Natural killer cell treated with Interleukin-12 subunit alpha and Interleukin-12 subunit beta and Interleukin-15 and Interleukin-18, amount 100 ng/mL, for 72 hours (primary cell): ENCODE measurements at regions not wholly inside any gene's neighbourhood (a gene's known extent, or its start where the extent isn't known, plus 50 kb on each side); places are given as distances from the start of the nearest gene placed in this dataset.

Source experiments
- ATAC-seq, 2 donors: fragments of 150-1000 bp; cut with Tn5 transposase in 1 of 2; sonication (Bioruptor Pico), chemical (Tn5 transposase) in 1 of 2; 2 replicates each; pipeline ENCODE4 v1.10.0; 2021
- DNase-seq: peaks from one replicate; pipeline ENCODE4 v3.0.0; 2022; ENCODE audit warnings: low spot score
- H3K27ac Mint-ChIP-seq, 2 donors: 1 replicate in 1 of 2; 2 replicates in 1 of 2; pipeline ENCODE4 v1.8.0; 2022; ENCODE audit warnings: mixed read lengths in 2 of 2, mild to moderate bottlenecking in 1 of 2, moderate library complexity in 1 of 2
- H3K27me3 Mint-ChIP-seq, 2 donors: 1 replicate in 1 of 2; 2 replicates in 1 of 2; pipeline ENCODE4 v1.8.0; 2022; ENCODE audit warnings: mixed read lengths in 2 of 2
- H3K36me3 Mint-ChIP-seq: one replicate; pipeline ENCODE4 v1.8.0; 2022; ENCODE audit warnings: mixed read lengths
- H3K4me1 Mint-ChIP-seq, 2 donors: 1 replicate in 1 of 2; 2 replicates in 1 of 2; pipeline ENCODE4 v1.8.0; 2022; ENCODE audit warnings: low read depth in 2 of 2, mixed read lengths in 2 of 2, mild to moderate bottlenecking in 1 of 2
- H3K4me3 Mint-ChIP-seq: one replicate; pipeline ENCODE4 v1.8.0; 2022; ENCODE audit warnings: mixed read lengths
- H3K9me3 Mint-ChIP-seq: 2 replicates; pipeline ENCODE4 v1.8.0; 2022; ENCODE audit warnings: mixed read lengths

DNA sequence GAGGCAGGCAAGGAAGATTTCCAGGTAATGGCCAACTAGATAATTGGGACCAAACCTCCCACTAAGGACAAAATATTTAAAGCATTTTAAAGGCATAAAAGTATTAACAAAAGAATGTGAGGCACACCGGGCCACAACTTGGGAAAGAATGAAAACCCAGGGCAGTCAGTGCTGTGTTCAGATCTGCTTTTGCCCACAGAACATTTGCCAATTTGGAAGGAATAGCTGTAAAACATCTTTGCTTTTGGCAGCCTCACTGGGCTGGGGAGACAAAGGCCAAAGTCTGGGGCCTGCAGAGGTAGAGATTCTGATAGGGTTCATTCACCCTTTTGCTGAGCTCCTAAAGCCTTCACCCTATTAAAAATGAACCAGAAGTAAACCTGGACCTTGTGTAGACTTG is 82.3 kb downstream of the SYNE3 start:
- ATAC-seq (no peak), DNase-seq (no peak)
- Mint-ChIP-seq H3K9me3 (no peaks in the 10 kb centered on the region), H3K4me1 (no peaks in the 10 kb centered on the region), H3K27ac (no peak overlapping the region), H3K27me3 (no peaks in the 10 kb centered on the region), H3K4me3 (no peak overlapping the region), H3K36me3 (peaks cover 7% of the 10 kb centered on the region)

DNA sequence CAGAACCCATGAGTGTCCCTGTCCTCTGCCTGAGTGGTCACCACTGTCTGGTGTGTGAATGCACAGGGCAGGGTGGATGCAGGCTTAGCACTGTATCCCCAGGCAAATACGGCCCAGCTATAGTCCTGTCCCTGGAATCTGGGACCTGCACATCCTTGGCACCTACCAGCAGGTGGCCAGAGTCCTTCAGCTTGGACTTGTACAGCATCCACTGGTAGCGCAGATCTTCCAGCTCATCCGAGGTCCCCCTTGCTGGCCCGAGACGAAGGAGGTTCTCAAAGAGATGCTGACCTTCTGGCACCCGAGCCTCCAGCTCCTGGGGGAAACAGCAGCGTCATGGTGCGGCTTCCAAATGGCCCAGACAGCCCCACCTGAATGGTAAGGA is 83.4 kb downstream of the SYNE3 start:
- ATAC-seq, result no peak
- H3K36me3 Mint-ChIP-seq, result peaks cover 7% of the 10 kb centered on the region
- no peaks in the 10 kb centered on the region for H3K27me3 Mint-ChIP-seq
- DNase-seq, result no peak
- no peaks in the 10 kb centered on the region for H3K4me1 Mint-ChIP-seq
- no peak overlapping the region for H3K27ac Mint-ChIP-seq
- H3K9me3 Mint-ChIP-seq, result no peaks in the 10 kb centered on the region
- H3K4me3 Mint-ChIP-seq, result no peak overlapping the region

GRCh38 chr14:95432144-95433093 is 84.0 kb downstream of the SYNE3 start:
- H3K27ac Mint-ChIP-seq, result no peak overlapping the region

GRCh38 chr14:95431199-95432143 is 85.0 kb downstream of the SYNE3 start:
- Mint-ChIP-seq H3K36me3 (peaks cover 7% of the 10 kb centered on the region), H3K9me3 (no peaks in the 10 kb centered on the region), H3K4me3 (no peak overlapping the region), H3K4me1 (peaks cover 5 to 7% of the 10 kb centered on the region in 2 donors), H3K27me3 (no peaks in the 10 kb centered on the region), H3K27ac (no peak overlapping the region)
- DNase-seq (no peak), ATAC-seq (peak in 1 of 2 donors; percentile 66)

More at GRCh38 chr14:95432144-95433093, 84.0 kb downstream of the SYNE3 start:
- DNase-seq, result no peak
- H3K9me3 Mint-ChIP-seq, result no peaks in the 10 kb centered on the region
- H3K27me3 Mint-ChIP-seq, result no peaks in the 10 kb centered on the region
- H3K36me3 Mint-ChIP-seq, result peaks cover 7% of the 10 kb centered on the region
- no peak overlapping the region for H3K4me3 Mint-ChIP-seq
- ATAC-seq, result no peak
- H3K4me1 Mint-ChIP-seq, result peaks cover 3 to 5% of the 10 kb centered on the region in 2 donors

DNA sequence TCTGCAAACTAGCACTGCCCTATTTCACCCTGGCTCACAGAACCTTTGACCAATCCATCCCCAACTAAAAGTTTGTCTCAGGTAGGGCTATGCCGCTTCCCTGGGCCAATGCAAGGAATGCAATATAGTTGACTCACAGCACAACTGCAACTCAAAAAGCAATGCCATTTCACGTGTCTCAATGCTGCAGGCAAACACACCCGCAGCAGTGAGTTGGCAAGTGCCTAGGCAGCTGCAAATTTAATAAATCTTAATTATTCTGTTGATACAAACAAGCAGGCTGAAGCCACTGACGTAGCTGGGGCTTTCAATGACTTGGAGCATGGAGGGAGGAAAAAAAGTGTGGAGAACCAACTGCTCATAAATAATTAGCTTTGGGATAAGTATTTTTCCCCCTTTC is 87.9 kb downstream of the SYNE3 start:
- no peaks in the 10 kb centered on the region for H3K27me3 Mint-ChIP-seq
- H3K27ac Mint-ChIP-seq, result no peak overlapping the region
- no peaks in the 10 kb centered on the region for H3K9me3 Mint-ChIP-seq
- peaks cover 5 to 7% of the 10 kb centered on the region in 2 donors for H3K4me1 Mint-ChIP-seq
- ATAC-seq (no peak), DNase-seq (no peak)
- H3K36me3 Mint-ChIP-seq, result no peaks in the 10 kb centered on the region
- no peak overlapping the region for H3K4me3 Mint-ChIP-seq

GRCh38 chr14:95426116-95426475 is 90.4 kb downstream of the SYNE3 start:
- DNase-seq, result no peak
- Mint-ChIP-seq H3K4me3 (no peak overlapping the region), H3K27ac (peak overlapping the region in 1 of 2 donors; percentile 36), H3K36me3 (no peaks in the 10 kb centered on the region), H3K9me3 (no peaks in the 10 kb centered on the region), H3K4me1 (peaks cover 5 to 7% of the 10 kb centered on the region in 2 donors), H3K27me3 (no peaks in the 10 kb centered on the region)
- ATAC-seq, result no peak

DNA sequence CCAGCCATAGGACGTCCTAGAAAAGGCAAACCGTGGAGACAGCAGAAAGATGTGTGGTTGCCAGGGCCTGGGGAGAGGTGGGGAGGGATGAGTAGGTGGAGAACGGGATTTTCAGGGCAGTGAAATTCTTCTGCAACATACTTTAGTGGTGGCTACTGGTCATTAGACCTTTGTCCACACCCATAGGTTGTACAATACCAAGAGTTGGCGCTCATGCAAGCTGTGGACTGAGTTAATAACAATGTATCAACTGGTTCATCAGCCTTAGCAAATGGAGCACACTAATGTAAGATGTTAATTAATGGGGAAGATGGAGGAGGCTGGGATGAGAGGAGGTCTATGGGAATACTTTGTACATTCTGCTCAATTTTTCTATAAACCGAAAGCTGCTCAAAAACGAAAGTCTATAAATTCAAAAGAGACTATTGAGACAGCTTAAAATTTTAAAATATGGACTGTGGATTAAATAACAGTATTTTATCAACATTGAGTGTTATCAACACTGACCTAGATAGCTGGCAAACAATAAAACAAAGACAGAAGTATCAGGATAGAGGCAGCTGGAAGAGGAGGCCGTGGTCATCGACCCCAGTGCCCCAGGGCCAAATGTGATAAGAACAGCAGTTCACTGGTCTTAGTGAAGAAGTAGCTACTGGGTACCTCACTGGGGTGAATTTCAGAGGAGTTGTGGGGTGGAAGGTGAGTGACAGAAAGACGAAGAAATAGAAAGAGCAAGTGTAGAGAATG is 90.9 kb downstream of the SYNE3 start:
- DNase-seq (no peak), ATAC-seq (no peak)
- Mint-ChIP-seq H3K27ac (peak overlapping the region in 1 of 2 donors; percentile 36), H3K36me3 (peaks cover 5% of the 10 kb centered on the region), H3K4me1 (peaks cover 5 to 7% of the 10 kb centered on the region in 2 donors), H3K4me3 (no peak overlapping the region), H3K27me3 (no peaks in the 10 kb centered on the region), H3K9me3 (no peaks in the 10 kb centered on the region)

- no peak for DNase-seq
- no peak overlapping the region for H3K27ac Mint-ChIP-seq
- H3K4me1 Mint-ChIP-seq, result peaks cover 5 to 10% of the 10 kb centered on the region in 2 donors
- H3K9me3 Mint-ChIP-seq, result peaks cover 4% of the 10 kb centered on the region
- no peak overlapping the region for H3K4me3 Mint-ChIP-seq
- H3K36me3 Mint-ChIP-seq, result peaks cover 12% of the 10 kb centered on the region
- no peak for ATAC-seq
- H3K27me3 Mint-ChIP-seq, result no peaks in the 10 kb centered on the region
Observed at GRCh38 chr14:95424529-95424928, 91.9 kb downstream of the SYNE3 start.

DNA sequence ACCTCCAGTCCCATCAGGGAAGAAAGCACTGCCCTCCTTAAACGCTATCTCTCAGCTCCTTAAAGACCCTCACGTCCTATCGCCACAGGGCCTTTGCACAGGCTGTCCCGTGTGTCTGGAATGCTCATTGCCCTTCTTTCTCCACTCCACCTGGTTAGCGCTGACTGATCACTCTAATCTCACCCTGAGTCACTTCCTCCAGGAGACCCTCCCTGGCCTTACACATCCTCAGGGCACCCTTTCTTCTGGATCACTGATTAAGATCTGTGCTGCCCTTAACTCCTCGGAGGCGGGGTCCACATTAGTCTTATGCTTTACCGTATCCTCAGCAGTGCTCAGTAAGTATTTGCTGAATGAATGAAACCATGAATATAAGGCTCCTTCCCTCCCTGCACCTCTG is 94.7 kb downstream of the SYNE3 start:
- peaks cover 4 to 5% of the 10 kb centered on the region in 2 donors for H3K4me1 Mint-ChIP-seq
- peaks cover 28% of the 10 kb centered on the region for H3K36me3 Mint-ChIP-seq
- ATAC-seq, result no peak
- H3K27me3 Mint-ChIP-seq, result no peaks in the 10 kb centered on the region
- H3K27ac Mint-ChIP-seq, result no peak overlapping the region
- peaks cover 5% of the 10 kb centered on the region for H3K9me3 Mint-ChIP-seq
- H3K4me3 Mint-ChIP-seq, result no peak overlapping the region
- no peak for DNase-seq

- H3K4me3 Mint-ChIP-seq, result no peak overlapping the region
- H3K9me3 Mint-ChIP-seq, result peaks cover 5% of the 10 kb centered on the region
- no peaks in the 10 kb centered on the region for H3K27me3 Mint-ChIP-seq
- peaks cover 28% of the 10 kb centered on the region for H3K36me3 Mint-ChIP-seq
- peaks cover 4 to 5% of the 10 kb centered on the region in 2 donors for H3K4me1 Mint-ChIP-seq
- no peak for DNase-seq
- ATAC-seq, result no peak
- no peak overlapping the region for H3K27ac Mint-ChIP-seq
Observed at GRCh38 chr14:95420060-95420459, 96.4 kb downstream of the SYNE3 start.

DNA sequence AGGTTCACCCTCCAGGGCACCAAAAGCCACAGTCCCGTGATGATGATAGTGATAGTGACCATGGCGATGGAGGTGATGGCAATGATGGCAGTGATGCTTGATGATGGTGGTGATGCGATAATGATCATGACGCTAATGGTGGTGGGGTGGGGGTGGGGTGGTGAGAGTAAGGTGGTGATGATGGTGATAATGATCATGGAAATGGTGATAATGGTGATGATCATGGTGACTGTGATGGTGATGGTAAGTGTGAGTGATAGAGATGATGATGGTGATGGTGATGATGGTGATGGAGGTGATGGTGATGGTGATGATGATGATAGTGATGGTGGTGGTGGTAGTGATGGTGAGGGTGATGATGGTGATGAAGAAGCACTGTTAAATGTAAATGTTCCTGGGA is 96.9 kb downstream of the SYNE3 start:
- Mint-ChIP-seq H3K4me3 (no peak overlapping the region), H3K27me3 (no peaks in the 10 kb centered on the region), H3K4me1 (peaks cover 4 to 5% of the 10 kb centered on the region in 2 donors), H3K36me3 (peaks cover 28% of the 10 kb centered on the region), H3K27ac (no peak overlapping the region), H3K9me3 (peaks cover 5% of the 10 kb centered on the region)
- DNase-seq, result no peak
- no peak for ATAC-seq

- ATAC-seq, result no peak
- peaks cover 28% of the 10 kb centered on the region for H3K36me3 Mint-ChIP-seq
- no peak overlapping the region for H3K4me3 Mint-ChIP-seq
- peaks cover 4 to 5% of the 10 kb centered on the region in 2 donors for H3K4me1 Mint-ChIP-seq
- DNase-seq, result no peak
- no peak overlapping the region for H3K27ac Mint-ChIP-seq
- no peaks in the 10 kb centered on the region for H3K27me3 Mint-ChIP-seq
- H3K9me3 Mint-ChIP-seq, result peaks cover 5% of the 10 kb centered on the region
Observed at GRCh38 chr14:95418858-95419257, 97.6 kb downstream of the SYNE3 start.

DNA sequence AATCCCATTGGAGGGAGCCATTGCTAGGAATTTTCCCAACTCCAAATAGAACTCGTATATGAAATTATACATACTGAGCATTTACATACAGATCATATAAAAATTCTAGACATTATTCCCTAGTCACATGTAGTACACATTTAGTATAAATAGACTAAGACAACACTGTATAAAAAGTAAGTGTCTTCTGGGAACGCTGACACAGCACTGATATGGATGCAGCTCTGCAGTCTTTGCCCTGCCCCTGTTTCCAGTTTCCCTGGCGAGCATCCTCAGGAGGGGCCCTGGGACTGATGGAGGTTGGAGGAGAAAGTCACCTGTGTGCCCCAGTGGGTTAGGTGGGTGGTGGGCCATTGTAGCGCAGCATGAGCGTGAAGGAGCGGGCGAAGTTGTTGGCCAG is 97.8 kb upstream of the CLMN start:
- H3K36me3 Mint-ChIP-seq, result peaks cover 28% of the 10 kb centered on the region
- DNase-seq (no peak), ATAC-seq (no peak)
- no peaks in the 10 kb centered on the region for H3K27me3 Mint-ChIP-seq
- H3K4me1 Mint-ChIP-seq, result peaks cover 4 to 5% of the 10 kb centered on the region in 2 donors
- no peak overlapping the region for H3K4me3 Mint-ChIP-seq
- no peak overlapping the region for H3K27ac Mint-ChIP-seq
- H3K9me3 Mint-ChIP-seq, result peaks cover 5% of the 10 kb centered on the region
